HG03565 (cell line): ENCODE measurements at regions not wholly inside any gene's neighbourhood (a gene's known extent, or its start where the extent isn't known, plus 50 kb on each side); places are given as distances from the start of the nearest gene placed in this dataset.

Experiments used
- ATAC-seq: cut with Tn5 transposase; IDR thresholded peaks from one replicate; pipeline ENCODE4 v1.9.1; 2021; ENCODE audit warnings: mild to moderate bottlenecking, moderate library complexity; ENCODE audit not compliant: unreplicated experiment

DNA sequence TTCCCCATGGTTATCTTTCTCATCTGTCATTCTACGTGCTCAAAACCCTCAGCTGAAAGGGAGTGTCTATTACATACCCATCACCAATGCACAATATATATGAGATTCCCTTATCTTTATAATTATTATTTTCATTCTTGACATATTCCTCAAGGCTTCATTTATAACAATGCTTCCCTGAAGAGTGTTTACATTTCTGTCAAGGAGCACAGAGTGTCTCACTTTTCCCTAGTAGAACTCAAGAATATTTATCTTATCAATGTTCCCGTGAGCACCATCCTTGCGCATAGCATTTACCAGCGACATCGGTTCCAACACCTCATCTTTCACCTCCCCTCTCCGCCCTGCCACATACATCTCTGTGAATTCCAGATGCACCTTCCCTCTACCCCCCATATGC lies 250.6 kb downstream of the PLA2G4A start:
- ATAC-seq = no peak

- ATAC-seq = no peak
These were observed 262.9 kb downstream of the PLA2G4A start for GRCh38 chr1:187091666-187092065.

GRCh38 chr1:187092104-187092503 lies 263.4 kb downstream of the PLA2G4A start:
- ATAC-seq = no peak

DNA sequence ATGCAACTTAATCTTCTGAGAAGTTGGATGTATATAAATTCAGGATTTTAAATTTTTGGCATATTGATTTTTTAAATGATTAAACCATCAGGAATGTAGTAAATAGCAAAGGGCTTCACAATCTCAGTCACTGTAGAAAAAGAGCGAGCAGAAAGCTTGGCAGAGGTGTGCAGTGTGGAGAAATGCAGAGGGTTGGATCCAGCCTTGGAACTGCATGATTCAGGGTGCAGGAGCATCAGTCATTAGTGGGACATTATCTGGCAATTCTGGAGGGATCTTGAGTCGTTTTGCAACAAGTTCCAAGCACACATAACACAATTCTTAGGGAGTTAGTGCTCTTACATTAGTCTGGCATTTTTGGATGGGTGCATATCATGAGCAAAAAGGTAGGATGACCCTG lies 267.9 kb downstream of the PLA2G4A start:
- ATAC-seq = no peak

DNA sequence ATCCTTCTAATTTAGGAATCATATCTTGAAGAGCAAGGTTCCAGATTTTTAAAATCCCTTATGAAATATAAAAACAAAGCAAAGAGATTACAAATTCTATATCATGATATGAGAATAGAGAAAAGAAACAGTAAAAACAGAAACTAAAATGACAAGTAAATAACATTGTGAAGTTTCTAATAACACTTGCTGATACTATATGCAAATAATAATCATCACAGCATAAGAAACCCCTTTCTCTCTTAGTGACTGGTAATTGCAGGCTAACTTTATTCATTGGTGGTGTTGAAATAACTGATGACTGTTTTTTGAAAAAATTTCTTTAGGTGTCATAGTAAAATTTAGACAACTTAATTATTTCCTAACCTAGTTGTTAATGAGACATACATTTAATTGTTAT lies 281.6 kb downstream of the PLA2G4A start:
- no peak for ATAC-seq

- no peak for ATAC-seq
These were observed 286.0 kb downstream of the PLA2G4A start for GRCh38 chr1:187114792-187115191.

DNA sequence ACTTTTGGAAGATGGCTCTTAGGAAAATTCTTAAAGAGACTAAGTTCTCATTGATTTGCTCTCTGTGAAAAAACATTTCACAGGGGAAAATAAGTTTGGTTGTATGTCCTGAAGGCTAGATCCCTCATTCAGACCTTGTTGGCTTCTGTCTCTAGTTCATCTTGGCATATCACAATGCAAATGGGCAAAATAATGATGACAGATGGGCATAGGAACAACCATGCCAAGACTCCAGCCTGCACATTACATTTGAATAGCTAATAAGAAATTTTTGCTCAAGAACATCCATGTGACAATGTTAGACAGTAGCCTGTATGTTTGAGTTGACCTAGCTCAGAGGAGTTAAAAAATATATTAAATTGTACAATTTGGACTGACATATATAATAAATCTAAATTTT lies 292.9 kb downstream of the PLA2G4A start:
- no peak for ATAC-seq

DNA sequence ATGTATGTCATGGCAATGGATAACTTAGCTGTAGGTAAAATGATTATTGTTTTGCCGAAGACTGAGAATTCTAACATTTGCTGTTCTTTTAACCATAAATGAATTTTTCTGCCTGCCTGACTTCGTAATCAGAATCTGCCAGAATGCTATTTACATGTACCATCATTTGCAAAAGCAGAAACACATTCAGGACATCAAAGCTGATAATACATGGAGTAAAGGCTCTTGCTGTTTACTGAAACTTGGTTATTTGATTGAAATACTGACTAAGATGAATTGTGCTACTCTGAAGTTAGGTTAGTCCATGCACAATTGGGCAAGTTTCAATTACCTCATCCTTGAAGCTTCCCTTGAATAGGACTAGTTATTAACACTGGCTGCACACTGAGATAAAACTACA lies 293.8 kb downstream of the PLA2G4A start:
- ATAC-seq = no peak

GRCh38 chr1:187129132-187129531 lies 300.4 kb downstream of the PLA2G4A start:
- no peak for ATAC-seq

DNA sequence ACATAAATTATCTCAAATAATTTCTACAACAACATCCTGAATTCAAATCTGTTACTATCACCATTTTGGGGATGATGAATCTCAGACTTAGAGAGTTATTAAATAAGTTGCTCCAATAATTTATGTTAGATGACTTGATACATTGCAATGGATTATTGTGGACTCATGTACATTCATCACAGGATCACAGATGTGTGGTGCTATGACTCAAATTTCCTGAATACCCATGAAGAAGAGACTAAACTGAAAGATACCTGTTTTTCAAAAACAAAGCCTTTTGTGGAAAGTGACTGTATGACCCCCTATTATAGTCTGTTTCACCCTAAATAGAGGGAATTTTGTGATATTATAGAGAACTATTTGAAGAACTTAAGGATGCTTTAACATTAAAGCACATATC lies 315.0 kb downstream of the PLA2G4A start:
- no peak for ATAC-seq

GRCh38 chr1:187146388-187146787 lies 317.6 kb downstream of the PLA2G4A start:
- no peak for ATAC-seq

DNA sequence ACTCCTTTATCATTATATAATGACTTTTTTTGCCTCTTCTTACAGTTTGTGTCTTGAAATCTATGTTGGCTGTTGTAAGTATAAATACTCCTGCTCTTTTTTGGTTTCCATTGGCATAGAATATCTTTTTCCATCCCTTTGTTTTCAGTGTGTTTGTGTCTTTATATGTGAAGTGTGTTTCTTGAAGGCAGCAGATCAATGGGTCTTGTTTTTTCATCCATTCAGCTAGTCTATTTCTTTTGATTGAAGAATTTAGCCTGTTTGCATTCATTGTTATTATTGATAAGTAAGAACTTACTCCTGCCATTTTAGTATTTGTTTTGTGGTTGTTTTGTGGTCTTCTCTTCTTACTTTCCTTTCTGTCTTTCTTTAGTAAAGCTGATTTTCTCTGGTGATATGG lies 322.8 kb downstream of the PLA2G4A start:
- ATAC-seq = no peak

DNA sequence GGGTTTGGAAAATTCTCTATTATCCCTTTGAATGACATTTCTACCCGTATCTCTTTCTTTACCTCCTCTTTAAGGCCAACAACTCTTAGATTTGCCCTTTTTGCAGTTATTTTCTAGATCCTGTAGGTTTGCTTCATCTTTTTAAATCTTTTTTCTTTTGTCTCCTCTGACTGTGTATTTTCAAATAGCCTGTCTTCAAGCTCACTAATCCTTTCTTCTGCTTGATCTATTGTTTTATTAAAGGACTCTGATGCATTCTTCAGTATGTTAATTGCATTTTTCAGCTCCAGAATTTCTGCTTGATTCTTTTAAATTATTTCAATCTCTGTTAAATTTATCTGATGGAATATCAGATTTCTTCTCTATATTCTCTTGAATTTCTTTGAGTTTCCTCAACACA lies 324.3 kb downstream of the PLA2G4A start:
- no peak for ATAC-seq

DNA sequence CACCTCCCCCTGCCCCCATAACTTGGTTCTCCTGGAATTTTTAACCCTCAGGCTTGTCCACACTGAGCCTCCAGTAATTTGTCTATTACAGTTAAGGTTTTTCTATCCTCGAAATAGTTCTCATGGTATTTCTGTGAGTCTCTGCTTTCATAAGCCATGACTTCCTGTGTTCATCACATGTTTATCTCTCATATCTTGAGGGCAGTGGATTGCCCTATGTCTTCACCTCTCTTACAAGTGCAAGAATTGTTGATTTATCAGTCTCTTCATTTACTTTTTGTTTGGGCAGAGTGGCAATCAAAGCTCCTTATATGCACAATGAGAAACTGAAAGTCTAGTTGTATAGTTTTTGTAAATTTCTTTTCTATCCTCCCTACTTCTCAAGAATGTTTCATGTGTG lies 328.4 kb downstream of the PLA2G4A start:
- no peak for ATAC-seq

- ATAC-seq = no peak
These were observed 328.8 kb downstream of the PLA2G4A start for GRCh38 chr1:187157552-187157951.

DNA sequence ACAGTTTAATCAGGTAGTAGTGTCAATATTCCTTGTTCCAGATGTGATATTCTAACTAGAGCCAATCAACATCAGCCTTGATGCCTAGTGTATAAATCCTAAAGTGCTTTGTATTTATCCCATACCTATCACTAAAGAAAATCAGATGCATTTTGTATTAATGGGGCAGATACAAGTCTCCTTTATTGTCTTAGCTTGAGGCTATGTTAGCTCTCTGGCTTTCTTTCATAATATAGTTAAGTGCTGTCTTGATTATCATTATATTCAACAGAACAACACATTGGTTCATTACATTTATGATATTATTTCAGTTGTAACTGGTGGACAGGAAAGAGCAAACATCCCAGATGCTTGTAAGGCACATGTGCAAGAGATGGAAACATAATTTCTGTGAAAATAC lies 338.8 kb downstream of the PLA2G4A start:
- no peak for ATAC-seq

DNA sequence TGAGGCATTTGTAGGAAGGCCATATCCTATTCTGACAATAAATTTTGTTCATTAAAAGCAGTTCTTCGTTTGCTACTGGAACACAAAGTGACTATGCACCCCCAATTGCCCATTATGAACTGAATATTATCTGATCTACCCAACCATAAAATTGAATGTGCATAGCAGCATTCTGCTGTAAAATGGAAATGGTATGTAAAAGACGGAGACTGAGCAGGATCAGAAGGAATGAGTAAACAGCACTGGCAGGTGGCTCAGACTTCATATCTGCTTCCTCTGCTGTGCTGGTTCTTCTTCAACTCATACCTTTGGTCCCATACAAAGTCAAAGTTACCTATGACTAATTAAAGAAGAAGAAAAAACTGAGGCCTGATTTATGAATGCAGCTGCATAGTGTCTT lies 339.5 kb downstream of the PLA2G4A start:
- no peak for ATAC-seq

GRCh38 chr1:187185389-187185788 lies 356.6 kb downstream of the PLA2G4A start:
- no peak for ATAC-seq

DNA sequence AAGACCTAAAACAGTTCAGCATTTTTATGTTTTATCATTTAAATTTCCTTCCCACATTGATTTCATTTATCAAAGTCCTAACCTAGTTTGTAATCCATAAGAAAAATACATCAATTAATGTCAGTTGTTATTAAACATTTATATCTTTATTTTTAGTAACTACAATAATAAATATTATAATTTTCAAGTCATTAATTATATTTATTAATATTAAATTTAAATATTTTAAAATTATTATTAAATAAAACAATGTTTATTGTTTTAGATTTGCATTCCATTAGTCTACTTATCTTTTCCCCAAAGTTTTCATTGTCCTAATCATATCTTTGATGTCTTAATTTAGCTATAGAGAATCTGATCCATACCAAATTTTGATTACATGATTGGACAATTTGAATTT lies 368.9 kb downstream of the PLA2G4A start:
- no peak for ATAC-seq

DNA sequence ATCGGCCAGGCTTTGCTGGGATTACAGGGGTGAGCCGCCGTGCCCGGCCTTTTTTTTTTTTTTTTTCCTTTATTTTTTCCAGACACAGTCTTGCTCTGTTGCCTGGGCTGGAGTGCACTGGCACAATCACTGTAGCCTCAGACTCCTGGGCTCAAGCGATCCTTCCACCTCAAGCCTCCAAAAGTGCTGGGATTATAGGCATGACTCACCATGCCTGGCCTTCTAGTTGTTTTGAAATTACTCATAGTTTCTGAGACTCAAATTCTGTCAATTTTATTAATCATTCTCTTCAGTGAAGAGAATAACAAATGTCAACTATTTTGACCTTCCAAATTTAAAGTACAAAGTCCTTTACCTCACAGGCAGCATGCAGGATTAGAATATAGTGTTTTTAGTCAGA lies 374.5 kb downstream of the PLA2G4A start:
- no peak for ATAC-seq

DNA sequence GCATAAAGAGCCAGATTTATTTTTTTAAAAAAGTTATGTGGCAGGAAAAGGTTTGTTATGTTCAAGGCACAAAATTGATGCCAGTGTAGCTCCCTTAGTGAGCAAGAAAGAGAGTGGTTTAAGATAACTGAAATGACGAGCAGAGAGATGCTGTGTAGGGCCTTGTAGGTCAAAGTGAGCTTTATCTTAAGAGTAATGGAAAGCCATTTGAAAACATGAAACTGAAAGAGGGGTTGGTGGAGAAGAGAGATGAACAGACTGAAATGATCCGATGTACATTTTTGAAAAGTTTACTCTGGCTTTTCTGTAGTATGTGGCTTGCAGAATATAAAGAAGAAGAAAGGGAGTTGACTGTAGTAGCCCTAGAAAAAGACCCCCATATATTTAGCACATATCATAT lies 383.6 kb downstream of the PLA2G4A start:
- ATAC-seq = no peak

DNA sequence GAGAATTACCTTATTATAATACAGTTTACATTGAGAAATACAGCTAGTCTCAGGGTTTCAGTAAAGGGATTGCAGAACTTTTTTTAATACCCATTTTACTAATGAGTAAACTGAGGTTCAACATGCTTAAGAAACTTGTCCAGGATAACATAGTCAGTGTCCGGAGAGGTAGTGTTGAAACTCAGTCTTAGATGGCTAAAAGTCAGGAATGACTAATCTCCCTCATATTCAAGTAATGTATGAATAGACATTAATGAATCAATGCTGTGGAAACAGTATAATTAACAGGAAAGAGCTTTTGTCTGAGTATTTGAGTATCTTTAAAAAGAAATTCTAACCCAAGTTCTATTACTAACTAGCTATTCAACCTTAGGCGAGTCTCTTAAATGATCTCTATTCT lies 397.6 kb downstream of the PLA2G4A start:
- ATAC-seq = no peak

GRCh38 chr1:187228790-187229189 lies 400.0 kb downstream of the PLA2G4A start:
- no peak for ATAC-seq

- ATAC-seq = no peak
These were observed 400.7 kb downstream of the PLA2G4A start for GRCh38 chr1:187229496-187229895.
